Fibroblast of upper back skin (primary cell): ENCODE measurements at regions not wholly inside any gene's neighbourhood (a gene's known extent, or its start where the extent isn't known, plus 50 kb on each side); places are given as distances from the start of the nearest gene placed in this dataset.
"Not testable (repeated sequence)": the region's sequence is repeated elsewhere in the genome, so short reads cannot be mapped to it uniquely, and the experiment has no call there.

Experiments used
- DNase-seq: peaks from one replicate; pipeline ENCODE4 v3.0.0-alpha.2; 2013

DNA sequence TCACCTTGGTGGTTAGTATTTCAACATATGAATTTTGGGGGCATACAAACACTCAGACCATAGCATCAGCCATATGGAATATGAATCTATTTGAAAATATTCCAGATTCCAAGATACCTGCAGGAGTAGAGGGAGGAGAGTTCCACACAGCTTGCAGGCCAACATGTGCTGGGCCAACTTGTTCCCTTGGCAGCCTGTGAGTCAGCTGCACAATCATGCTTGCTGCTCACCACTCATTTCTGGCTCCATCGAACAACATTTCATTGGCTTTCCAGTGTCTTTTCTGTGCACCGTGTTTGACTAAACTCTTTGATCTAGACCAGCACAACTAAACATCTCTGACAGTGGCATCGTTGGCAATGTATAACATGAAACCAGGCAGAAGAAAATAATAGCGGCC is 282.5 kb upstream of the RASGEF1B start:
- DNase-seq = no peak

GRCh38 chr4:81751531-81752289 is 280.0 kb upstream of the RASGEF1B start:
- no peak for DNase-seq

- no peak for DNase-seq
Observed at GRCh38 chr4:81747242-81747930, 275.7 kb upstream of the RASGEF1B start.

- DNase-seq = no peak
Observed at GRCh38 chr4:81746773-81747172, 275.1 kb upstream of the RASGEF1B start.

- DNase-seq = no peak
Observed at GRCh38 chr4:81746071-81746470, 274.4 kb upstream of the RASGEF1B start.

GRCh38 chr4:81745050-81745449 is 273.3 kb upstream of the RASGEF1B start:
- no peak for DNase-seq

- DNase-seq = no peak
Observed at GRCh38 chr4:81743731-81744435, 272.2 kb upstream of the RASGEF1B start.

DNA sequence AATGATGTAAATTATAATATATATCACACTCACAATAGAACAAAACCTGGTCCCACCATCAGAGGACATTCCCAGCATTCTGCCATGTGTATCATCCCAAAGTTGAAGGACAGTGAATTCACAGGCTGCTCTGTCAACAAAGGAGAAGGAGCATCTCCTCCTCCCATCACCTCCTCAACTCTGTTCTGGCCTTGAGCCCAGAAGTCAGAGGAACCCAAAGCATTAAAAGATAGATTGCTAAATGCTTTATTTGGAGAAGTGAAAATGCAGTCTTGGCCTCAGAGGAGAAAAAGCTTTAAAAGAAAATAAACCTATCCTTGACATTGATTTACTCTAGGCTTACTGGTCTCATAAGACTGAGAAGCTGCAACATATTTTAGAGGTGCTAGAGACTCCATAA is 268.8 kb upstream of the RASGEF1B start:
- DNase-seq = no peak

GRCh38 chr4:81738891-81739290 is 267.2 kb upstream of the RASGEF1B start:
- no peak for DNase-seq

DNA sequence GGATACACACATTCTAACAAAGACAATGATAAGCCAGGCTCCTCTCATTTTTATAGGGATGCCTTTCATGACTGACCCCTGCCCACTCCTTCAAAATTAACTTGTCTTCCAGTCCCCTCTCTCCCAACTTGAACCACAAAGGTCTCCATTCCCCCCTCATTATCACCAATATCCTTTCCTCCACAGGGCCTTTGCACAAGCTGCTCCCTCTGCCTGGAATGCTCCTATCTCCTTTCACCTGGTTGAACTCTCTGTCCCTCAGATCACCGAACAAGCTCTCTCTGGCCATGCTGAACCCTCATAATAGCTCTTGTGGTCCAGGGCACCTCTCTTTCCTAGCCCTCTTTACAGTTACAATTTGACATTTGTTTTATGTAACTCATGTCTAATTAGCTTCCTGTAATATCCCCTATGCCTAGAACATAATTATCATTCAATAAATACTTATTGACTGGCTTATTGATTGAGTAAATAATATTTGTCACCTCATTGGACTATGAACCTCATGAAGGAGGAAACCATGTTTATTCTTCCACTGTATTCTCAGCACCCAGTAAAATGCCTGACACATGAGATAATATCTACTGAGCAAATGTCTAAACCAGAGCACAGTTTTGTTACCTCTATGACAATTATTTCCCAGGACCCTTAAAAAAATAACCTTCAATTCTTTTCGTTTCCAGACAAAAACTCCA is 266.3 kb upstream of the RASGEF1B start:
- no peak for DNase-seq

- DNase-seq = no peak
Observed at GRCh38 chr4:81736324-81736723, 264.6 kb upstream of the RASGEF1B start.

DNA sequence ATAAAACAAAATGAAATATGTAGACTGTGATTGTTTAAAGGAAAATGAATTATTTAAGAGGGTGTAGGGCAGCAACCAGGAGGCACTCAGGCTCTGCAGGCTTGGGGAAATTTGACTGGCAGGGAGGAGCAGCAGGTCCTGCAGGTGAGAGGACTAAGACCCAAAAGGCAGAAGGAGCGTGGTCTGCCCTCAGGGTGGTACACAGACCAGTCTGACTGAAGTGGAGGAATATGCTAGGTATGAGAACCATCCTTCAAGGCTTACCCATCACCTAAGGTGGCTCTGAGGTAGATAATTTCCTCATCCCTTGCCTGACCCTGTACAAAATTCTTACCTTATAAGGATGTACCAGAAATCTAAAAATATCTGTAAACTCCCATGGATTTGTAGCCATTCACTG is 261.3 kb upstream of the RASGEF1B start:
- no peak for DNase-seq

- DNase-seq = no peak
Observed at GRCh38 chr4:81724925-81725329, 253.2 kb upstream of the RASGEF1B start.

DNA sequence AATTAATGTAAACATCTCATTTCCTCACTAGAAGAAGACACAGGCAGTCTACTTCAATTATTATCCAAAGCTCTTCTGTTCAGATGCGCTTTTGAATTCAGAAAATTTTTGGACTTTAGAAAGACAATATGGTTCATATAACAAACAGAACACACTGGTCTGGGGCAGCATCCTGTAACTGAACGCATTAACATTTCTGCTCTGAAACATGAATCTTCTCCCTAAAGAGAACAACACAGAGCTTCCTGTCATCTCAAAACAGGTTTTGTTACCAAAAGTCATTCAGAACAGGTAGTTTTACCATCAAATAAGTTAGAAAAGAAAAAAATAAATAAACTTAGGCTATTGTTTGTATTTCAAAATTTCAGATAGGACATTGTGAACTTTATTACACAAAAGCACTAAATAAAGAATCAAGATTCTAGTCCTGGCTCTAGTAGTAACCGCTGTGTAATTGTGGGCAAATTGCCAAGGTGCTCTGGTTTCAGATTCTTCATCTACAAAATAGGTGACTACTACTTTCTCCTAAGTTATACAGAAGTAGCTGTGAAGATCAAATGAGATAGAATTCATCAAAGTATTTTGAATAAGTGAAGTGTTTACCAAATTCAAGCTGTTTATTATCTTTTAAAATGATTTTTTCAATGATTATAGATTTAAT is 252.3 kb upstream of the RASGEF1B start:
- DNase-seq = peak; percentile 10

DNA sequence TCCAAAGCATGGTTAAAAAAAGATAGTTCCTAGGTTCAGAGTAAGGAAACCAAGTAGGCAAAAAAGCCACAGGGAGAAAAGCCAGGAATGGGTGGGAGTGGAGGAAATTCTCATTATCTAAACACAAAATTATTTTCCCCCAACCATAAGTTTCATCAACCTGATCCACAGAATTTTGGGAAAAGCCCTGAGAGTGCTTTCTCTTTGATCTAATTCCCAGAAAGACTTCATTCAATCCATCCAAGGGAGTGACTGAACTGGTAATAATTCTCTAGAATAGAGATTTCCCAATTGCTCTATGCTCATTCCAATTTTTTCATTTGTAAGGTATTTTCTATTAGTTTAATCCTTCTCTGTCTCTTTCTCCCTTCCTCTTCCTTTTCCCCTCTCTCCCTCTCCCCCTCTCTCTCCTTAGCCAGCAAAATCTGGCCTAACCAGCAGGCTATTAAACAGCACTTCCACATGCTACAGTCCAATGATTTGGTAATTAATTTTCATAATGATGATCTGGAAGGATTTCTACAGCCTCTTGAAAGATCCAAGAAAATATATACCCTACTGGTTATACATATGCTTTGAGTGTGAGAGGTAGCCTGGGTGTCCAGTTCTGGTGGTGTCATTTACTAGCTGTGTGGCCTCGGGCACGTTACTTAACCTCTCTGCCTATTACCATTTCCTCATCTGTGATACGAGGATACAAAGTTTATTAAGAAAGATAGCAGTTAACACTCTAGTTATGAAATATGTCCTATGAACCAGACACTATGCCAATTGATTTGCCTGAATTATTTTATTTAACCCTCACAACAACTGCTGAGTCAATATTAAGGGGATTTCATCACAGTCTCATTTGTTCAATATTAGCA is 251.5 kb upstream of the RASGEF1B start:
- no peak for DNase-seq

- DNase-seq = no peak
Observed at GRCh38 chr4:81722290-81722851, 250.7 kb upstream of the RASGEF1B start.

DNA sequence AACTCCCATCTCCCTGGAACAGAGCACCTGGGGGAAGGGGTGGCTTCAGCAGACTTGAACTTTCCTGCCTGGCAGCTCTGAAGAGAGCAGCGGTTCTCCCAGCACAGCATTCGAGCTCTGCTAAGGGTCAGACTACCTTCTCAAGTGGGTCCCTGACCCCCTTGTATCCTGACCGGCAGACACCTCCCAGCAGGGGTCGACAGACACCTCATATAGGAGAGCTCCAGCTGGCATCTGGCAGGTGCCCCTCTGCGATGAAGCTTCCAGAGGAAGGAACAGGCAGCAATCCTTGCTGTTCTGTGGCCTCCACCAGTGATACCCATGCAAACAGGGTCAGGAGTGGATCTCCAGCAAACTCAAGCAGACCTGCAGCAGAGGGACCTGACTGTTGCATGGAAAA is 244.1 kb upstream of the RASGEF1B start:
- no peak for DNase-seq

- not testable (repeated sequence) for DNase-seq
Observed at GRCh38 chr4:81715357-81715756, 243.7 kb upstream of the RASGEF1B start.

DNA sequence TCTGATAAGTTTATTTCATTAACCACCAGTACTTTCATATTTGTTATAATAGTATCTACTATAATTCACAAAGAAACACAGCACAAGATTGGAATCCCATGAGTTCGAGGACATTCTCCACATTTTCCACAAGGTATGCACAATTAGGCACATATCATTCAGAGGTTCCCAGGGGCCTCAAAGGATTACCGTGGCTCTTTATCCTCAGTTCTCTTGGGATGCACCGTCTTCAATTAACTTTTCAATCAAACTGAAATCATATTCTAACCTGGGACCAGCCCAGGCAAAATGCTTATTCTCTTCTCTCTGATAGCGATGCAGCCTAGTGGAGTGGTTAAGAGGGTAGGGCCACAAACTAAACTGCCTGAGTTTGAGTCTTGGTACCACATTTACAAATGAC is 242.6 kb upstream of the RASGEF1B start:
- DNase-seq = no peak

DNA sequence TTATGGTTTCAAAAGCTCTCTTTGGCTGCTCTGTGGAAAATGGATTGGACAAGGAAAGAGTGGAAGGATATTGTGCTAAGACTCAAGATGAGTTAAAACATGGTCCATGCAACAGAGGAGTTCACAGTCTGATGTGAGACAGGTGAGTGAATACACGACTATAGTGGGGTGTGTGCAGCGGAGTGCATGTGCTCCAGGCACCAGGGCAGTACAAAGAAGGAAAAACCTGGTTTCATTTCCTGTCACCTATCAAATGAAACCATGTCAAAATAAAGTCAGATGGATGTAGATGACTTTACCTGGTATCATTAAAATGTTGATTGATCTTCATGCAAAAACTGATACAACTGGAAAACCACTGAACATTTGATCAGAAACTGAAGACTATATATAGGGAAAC is 241.0 kb upstream of the RASGEF1B start:
- DNase-seq = no peak

DNA sequence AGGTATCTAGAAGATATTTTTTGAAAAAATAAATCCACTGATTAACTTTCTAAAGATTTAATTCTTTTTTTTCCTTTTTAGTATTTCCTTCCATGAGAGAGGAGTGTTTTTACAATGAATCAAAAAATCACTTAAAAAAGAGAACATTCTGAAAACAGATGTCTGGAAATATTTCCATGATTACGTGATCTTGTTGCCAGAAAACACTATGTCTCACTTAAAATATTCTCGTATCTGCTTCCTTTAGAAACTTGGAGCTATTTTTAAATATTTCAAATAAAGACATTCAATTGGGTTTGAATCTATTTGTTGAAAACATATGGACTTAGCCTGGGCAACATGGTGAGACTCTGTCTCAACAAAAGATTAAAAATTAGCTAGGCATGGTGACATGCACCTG is 232.8 kb upstream of the RASGEF1B start:
- DNase-seq = no peak
